HG03103 (cell line): ENCODE measurements at regions not wholly inside any gene's neighbourhood (a gene's known extent, or its start where the extent isn't known, plus 50 kb on each side); places are given as distances from the start of the nearest gene placed in this dataset.
A peak's percentile ranks its signal among the peaks of the same experiment; 100 is the strongest.

Experiments
- ATAC-seq: cut with Tn5 transposase; IDR thresholded peaks from one replicate; pipeline ENCODE4 v1.9.1; 2021; ENCODE audit warnings: low read depth; ENCODE audit not compliant: unreplicated experiment

GRCh38 chr15:70494517-70494851, 268.9 kb downstream of the UACA start:
- ATAC-seq = no peak

GRCh38 chr15:70493787-70494516, 269.4 kb downstream of the UACA start:
- no peak for ATAC-seq

DNA sequence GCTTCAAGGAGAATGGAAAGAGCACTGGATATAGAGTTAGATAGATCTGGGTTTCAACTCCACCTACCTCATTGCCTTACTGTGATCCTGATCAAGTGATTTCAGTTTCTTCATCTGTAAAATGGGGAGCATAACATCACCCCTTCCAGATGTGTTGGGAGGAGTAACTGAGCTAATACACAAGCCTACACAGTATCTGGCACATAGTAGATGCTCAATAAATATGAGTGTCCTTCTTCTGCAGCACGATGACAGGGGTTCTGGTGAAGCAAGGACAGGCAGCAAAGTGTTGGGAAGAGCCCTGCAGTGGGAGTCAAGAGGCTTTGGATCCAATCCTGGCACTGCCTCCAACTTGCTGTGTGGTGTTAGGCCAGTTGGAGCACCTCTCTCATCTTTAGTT, 270.0 kb downstream of the UACA start:
- ATAC-seq = no peak

DNA sequence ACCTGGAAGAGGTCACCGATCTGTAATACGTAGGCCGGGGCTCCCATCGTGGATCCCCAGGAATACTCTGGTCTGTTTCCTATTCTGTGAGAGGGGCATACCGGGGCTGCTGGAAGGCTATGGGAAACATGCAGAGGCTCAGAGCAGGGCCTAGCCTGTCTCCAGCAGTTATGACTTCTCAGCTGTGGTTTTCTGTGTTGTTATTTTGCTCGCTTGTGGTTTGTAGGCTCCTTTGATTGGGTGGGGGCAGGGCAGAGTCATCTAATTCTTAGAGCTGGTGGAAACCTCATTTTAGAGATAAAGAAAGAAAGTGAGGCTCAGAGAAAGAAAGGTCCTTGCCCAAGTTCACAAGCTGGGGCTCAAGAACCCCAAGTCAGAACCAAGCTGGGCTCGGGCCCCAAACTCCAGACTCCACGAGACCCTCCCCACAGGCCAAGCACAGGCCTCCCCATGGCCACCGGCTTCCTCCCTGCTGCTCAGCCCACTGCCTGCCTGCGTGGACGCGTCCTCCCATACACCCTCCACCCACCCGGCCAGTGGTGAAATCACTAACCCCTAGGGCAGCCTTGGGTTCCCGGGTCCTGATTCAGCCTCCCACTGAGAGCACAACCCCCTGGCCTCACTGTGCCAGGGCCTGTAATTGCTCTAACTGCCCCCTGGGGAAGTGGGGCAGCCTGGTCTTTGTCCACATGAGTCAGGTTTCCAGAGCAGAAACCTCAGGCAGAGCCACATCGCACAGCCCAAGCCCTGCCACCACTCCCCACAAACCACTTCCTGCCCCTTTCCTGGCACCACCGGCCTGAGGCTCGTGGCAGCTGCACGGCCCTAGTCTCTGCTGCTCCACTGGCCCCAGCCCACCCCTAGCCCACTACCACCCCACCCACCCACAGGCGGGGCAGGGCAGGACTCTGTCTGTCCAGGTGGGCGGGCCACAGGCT, 270.8 kb downstream of the UACA start:
- ATAC-seq = peak; percentile 51

DNA sequence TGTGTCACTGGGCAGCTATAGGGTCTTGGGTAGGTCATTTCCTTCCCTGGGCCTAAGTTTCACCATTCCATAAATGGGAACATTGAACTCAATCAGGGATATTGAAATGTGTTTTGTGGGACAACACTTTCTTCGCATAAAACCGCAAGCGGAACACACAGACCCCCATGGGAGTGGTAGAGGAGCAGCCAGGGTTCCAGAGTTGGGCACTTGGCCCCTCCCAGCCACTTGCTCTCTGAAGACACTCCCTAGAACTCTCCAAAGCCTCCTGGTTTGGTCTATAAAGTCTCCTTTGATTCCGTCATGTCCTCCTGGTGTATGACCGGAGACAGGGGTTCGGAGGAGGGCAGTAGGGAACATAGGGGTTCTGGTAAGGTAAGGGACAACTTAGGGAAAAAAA, 271.7 kb downstream of the UACA start:
- no peak for ATAC-seq

DNA sequence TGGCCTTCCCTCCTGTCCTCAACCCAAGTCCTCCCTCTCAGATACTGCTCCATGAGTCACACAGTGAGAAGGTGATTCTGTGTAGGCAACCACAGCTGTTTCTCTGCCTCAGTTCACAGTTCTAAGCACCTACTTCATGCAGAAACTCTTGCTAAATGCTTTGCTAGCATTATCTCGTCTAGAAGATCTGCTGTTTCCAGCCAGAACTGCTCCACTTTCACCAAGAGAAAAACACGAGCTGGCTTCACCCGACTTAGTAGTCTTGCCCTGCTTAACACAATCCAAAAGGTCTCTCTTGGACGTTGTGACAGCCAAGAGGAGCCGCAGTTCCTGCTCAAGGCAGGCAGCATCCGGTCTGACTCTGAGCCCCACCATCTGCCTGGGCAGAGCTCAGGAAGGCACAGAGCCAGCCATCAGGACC, 272.1 kb downstream of the UACA start:
- no peak for ATAC-seq

DNA sequence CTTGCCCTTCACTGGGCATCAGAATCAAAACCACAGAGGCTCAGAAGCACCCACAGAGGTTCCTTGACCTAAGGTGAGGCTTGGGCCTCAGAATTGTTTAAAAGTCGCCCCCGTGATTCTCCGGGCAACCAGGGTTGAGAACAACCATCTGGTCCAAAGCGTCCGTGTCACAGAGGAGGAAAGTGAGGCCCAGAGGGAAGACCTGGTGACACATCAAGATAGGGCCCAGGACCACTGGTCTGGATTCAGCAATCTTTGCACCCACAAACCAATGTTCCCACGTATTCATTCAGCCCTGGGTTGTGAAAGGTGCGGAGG, 272.6 kb downstream of the UACA start:
- no peak for ATAC-seq

GRCh38 chr15:70490148-70490837, 273.1 kb downstream of the UACA start:
- ATAC-seq = no peak

DNA sequence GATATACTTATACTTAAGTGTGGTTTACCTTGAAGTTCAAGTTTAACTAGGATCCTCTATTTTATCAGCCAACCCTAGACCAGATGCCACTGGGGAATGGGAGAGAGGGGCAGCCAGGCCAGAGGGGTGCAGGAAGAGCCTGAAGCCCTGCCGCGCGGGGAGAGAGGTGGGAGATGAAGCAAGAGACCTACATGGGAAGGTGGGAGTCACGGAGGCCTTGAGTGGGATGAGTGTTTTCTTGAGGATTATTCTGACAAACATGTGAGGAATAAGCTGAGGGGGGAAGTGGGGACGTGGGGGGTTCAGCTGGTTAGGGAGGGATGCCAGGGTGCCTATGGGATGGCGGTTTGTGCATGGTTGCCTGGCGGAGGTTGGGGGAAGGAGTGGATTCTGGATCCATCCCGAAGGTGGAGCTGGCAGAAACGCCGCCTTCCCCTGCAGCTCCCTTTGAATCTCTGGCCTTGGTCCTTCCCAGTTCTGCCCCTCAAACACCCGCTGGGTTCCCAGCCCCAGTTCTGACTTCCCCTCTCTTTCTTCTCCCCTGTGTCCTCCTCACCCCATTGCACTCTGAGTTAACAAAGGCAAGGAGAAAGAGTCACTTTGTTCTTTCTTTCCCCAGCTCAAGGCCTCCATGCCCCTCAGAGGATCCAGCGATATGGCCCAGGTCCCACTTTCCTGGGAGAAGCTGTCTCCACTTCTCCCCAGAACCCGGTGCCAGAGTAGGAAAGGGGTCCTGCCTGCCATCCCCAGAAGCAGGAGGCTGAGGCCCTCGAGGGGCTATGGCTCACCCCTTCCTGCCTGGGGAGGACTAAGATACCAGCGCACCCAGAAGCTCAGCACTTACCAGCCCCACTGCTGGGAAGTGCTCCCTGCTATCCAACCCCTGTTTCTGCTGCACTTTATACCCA, 274.2 kb downstream of the UACA start:
- no peak for ATAC-seq

GRCh38 chr15:70488002-70488605, 275.3 kb downstream of the UACA start:
- ATAC-seq = no peak

DNA sequence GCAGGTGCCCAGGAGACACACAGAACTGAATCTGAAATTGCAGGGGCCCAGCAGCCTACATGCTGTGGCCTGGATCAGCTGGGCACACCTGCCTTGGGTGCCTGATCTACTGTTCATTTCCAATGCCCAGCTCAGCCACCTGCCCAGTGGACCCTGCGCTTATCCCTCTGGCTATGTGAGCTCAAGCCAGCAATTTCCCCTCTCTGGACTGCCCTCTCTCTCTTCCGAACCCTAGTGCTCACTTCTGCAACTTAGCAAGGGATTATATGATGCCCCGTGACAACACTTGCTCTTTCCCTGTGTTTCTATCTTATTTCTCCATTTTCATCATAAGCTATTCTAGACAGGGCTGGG, 276.0 kb downstream of the UACA start:
- ATAC-seq = no peak

DNA sequence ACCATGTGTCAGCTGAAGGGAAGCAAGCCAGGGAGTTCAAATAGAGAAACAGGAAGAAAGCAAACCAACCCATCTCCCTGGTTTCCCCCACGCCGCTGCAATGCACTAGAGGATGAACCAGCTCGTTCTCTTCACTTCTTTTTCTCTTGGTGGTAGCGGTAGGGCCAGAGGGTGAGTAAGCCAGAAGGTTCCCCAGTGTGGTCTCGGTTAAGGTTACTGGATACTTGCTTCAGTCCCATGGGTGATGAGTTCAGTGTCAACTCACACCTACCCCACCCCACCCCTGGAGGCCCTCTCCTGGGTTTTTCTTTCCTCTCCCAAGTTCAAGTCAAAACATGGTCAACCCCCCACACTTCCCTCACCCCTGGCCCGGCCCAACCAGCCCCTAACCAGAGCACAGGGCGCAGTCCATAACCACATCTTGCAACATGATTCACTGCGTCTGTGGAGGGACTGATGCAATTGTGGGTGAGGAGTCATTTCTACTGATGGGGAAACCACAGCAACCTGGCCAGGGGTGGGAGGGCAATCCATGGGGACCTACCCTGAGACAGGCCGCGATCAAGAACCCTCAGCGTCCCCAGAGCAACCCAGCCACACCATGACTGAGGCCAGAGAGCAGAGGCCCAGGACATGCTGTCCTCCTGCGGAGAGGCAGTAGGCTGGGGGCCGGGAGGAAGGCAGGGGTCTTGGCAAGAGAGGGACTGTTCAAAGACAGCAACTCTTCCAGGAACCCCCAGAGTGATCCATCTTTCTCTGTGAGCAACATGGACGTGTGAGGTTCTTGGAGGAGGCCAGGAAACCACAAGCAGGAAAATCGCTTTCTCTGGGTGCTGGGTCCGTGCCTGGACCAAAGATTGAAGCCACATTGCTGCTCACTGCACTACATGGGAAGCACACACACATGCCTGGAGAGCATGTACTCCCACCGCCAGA, 276.6 kb downstream of the UACA start:
- peak; percentile 47 for ATAC-seq

DNA sequence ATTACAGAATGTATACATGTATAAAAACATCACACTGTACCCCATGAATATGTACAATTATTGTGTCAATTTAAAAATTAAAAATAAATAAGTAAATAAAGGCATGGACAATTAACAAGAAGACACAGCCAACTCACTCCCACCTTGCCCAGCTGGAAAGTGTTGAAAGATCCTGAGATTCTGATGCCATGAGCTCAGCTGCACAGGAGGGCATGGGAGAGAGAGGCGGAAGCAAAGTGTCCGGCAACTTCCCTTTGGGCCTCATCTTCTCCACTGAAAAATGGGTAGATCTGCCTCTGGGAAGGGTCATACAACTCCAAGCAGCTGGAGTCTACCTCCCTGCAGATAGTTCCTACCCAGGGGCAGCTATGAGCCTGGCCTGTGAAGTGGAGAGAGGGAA, 277.3 kb downstream of the UACA start:
- no peak for ATAC-seq

DNA sequence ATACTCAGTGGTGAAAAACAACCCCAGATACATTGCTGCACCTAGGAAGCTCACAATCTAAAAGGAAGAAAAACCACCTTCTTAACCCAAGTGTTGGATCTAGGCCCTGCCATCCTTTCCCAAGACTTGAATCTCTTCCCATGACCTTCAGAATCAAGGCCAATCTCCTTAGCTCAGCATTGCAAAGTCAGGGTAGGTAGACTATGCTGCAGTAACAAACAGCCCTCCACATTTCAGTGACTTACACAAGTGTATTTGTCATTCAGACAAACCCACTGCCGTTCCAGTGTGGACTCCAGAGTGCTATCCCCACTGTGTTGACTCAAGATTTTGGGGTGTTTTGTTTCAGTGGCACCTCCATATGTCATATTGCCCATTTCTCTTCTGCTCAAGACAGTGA, 278.4 kb downstream of the UACA start:
- no peak for ATAC-seq

DNA sequence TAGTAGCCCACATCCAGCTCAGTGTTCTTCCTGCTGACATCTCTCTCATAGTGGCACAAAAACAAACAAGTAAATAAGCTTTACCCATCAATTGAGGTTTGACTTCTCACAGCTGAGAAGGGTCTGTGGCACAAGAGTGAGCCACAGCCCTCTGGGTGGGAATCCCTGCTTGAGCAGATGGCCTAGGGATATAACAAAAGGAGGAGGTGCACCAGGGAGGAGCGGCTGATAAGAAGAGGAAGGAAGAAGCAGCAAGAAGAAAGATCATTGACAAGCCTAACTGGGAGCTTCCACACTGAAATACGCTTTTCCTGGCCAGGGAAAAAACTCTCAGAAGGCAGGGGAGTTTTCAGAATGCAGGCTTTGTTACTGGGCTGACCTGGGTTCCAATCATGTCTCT, 279.8 kb downstream of the UACA start:
- no peak for ATAC-seq

GRCh38 chr15:70480196-70480856, 283.0 kb downstream of the UACA start:
- ATAC-seq = no peak

- no peak for ATAC-seq
These were observed 283.6 kb downstream of the UACA start for GRCh38 chr15:70479785-70480184.

- ATAC-seq = no peak
These were observed 284.3 kb downstream of the UACA start for GRCh38 chr15:70479056-70479455.
